H1 (cell line): ENCODE measurements at regions not wholly inside any gene's neighbourhood (a gene's known extent, or its start where the extent isn't known, plus 50 kb on each side); places are given as distances from the start of the nearest gene placed in this dataset.

Source experiments
- PHF8 ChIP-seq: fragments of 200-600 bp; sonication (generic); conservative IDR thresholded peaks from 2 replicates; pipeline ENCODE4 v1.7.1; 2012; ENCODE audit warnings: low read depth, mild to moderate bottlenecking, inconsistent platforms, low read length, moderate library complexity
- TAF7 ChIP-seq: optimal IDR thresholded peaks from 2 replicates; pipeline ENCODE3; 2011; ENCODE audit warnings: low read depth, mild to moderate bottlenecking, inconsistent platforms, low read length, moderate library complexity, borderline replicate concordance
- TEAD4 ChIP-seq: IDR thresholded peaks from 2 replicates; pipeline ENCODE4 v1.6.1; 2012; ENCODE audit warnings: low read depth, low read length, inconsistent platforms, mixed read lengths
- TF ChIP-seq, protein P1 (sequence below): fragments of 300-600 bp; sonication (generic); IDR thresholded peaks from 2 replicates; pipeline ENCODE4 v1.7.1; 2012; ENCODE audit warnings: low read length, moderate library complexity, mild to moderate bottlenecking, inconsistent platforms; ENCODE audit not compliant: insufficient replicate concordance
- TF ChIP-seq, protein P2 (sequence below): IDR thresholded peaks from 2 replicates; pipeline ENCODE4 v1.6.1; 2011; ENCODE audit warnings: low read length, improper control_type of control experiment

DNA sequence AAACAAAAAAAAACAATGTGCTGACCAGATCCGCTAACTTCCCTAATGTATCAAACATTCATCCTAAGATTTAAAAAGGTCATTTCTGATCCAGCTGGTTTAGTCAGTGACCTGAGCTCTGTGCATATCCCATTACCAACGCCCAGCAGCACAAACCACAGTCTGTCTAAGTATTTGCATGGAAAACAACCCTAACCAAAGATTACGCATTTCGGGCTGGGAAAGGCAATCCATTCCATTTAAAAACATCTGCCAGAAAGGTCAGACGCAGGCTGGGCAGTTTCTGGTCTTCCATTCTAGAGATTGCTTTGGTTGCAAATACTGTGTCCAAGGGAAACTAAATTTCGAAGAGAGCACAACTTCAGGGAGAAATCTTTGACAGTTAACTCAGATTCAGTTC lies 234.9 kb downstream of the FLRT2 start (continued):
- TF ChIP-seq, protein P1, sequence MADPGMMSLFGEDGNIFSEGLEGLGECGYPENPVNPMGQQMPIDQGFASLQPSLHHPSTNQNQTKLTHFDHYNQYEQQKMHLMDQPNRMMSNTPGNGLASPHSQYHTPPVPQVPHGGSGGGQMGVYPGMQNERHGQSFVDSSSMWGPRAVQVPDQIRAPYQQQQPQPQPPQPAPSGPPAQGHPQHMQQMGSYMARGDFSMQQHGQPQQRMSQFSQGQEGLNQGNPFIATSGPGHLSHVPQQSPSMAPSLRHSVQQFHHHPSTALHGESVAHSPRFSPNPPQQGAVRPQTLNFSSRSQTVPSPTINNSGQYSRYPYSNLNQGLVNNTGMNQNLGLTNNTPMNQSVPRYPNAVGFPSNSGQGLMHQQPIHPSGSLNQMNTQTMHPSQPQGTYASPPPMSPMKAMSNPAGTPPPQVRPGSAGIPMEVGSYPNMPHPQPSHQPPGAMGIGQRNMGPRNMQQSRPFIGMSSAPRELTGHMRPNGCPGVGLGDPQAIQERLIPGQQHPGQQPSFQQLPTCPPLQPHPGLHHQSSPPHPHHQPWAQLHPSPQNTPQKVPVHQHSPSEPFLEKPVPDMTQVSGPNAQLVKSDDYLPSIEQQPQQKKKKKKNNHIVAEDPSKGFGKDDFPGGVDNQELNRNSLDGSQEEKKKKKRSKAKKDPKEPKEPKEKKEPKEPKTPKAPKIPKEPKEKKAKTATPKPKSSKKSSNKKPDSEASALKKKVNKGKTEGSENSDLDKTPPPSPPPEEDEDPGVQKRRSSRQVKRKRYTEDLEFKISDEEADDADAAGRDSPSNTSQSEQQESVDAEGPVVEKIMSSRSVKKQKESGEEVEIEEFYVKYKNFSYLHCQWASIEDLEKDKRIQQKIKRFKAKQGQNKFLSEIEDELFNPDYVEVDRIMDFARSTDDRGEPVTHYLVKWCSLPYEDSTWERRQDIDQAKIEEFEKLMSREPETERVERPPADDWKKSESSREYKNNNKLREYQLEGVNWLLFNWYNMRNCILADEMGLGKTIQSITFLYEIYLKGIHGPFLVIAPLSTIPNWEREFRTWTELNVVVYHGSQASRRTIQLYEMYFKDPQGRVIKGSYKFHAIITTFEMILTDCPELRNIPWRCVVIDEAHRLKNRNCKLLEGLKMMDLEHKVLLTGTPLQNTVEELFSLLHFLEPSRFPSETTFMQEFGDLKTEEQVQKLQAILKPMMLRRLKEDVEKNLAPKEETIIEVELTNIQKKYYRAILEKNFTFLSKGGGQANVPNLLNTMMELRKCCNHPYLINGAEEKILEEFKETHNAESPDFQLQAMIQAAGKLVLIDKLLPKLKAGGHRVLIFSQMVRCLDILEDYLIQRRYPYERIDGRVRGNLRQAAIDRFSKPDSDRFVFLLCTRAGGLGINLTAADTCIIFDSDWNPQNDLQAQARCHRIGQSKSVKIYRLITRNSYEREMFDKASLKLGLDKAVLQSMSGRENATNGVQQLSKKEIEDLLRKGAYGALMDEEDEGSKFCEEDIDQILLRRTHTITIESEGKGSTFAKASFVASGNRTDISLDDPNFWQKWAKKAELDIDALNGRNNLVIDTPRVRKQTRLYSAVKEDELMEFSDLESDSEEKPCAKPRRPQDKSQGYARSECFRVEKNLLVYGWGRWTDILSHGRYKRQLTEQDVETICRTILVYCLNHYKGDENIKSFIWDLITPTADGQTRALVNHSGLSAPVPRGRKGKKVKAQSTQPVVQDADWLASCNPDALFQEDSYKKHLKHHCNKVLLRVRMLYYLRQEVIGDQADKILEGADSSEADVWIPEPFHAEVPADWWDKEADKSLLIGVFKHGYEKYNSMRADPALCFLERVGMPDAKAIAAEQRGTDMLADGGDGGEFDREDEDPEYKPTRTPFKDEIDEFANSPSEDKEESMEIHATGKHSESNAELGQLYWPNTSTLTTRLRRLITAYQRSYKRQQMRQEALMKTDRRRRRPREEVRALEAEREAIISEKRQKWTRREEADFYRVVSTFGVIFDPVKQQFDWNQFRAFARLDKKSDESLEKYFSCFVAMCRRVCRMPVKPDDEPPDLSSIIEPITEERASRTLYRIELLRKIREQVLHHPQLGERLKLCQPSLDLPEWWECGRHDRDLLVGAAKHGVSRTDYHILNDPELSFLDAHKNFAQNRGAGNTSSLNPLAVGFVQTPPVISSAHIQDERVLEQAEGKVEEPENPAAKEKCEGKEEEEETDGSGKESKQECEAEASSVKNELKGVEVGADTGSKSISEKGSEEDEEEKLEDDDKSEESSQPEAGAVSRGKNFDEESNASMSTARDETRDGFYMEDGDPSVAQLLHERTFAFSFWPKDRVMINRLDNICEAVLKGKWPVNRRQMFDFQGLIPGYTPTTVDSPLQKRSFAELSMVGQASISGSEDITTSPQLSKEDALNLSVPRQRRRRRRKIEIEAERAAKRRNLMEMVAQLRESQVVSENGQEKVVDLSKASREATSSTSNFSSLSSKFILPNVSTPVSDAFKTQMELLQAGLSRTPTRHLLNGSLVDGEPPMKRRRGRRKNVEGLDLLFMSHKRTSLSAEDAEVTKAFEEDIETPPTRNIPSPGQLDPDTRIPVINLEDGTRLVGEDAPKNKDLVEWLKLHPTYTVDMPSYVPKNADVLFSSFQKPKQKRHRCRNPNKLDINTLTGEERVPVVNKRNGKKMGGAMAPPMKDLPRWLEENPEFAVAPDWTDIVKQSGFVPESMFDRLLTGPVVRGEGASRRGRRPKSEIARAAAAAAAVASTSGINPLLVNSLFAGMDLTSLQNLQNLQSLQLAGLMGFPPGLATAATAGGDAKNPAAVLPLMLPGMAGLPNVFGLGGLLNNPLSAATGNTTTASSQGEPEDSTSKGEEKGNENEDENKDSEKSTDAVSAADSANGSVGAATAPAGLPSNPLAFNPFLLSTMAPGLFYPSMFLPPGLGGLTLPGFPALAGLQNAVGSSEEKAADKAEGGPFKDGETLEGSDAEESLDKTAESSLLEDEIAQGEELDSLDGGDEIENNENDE = no peak
- TF ChIP-seq, protein P2, sequence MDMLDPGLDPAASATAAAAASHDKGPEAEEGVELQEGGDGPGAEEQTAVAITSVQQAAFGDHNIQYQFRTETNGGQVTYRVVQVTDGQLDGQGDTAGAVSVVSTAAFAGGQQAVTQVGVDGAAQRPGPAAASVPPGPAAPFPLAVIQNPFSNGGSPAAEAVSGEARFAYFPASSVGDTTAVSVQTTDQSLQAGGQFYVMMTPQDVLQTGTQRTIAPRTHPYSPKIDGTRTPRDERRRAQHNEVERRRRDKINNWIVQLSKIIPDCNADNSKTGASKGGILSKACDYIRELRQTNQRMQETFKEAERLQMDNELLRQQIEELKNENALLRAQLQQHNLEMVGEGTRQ = no peak
- no peak for TF ChIP-seq TEAD4
- TF ChIP-seq PHF8 = no peak
- no peak for TF ChIP-seq TAF7
